Stimulated activated CD8-positive, alpha-beta memory T cell treated with anti-CD3 and anti-CD28 coated beads, Interleukin-7, amount 100 ng/mL, for 1 hour (primary cell): ENCODE measurements at regions not wholly inside any gene's neighbourhood (a gene's known extent, or its start where the extent isn't known, plus 50 kb on each side); places are given as distances from the start of the nearest gene placed in this dataset.

Experiments used
- DNase-seq, 2 donors: peaks; one replicate each; pipeline ENCODE4 v3.0.0-alpha.2; 2020; ENCODE audit warnings: low read depth in 2 of 2

- DNase-seq: no peak
Observed at GRCh38 chr16:89027281-89027680, 50.3 kb upstream of the CBFA2T3 start.

GRCh38 chr16:89031715-89032659, 55.0 kb upstream of the CBFA2T3 start:
- peak in 1 of 2 donors; percentile 24 for DNase-seq

DNA sequence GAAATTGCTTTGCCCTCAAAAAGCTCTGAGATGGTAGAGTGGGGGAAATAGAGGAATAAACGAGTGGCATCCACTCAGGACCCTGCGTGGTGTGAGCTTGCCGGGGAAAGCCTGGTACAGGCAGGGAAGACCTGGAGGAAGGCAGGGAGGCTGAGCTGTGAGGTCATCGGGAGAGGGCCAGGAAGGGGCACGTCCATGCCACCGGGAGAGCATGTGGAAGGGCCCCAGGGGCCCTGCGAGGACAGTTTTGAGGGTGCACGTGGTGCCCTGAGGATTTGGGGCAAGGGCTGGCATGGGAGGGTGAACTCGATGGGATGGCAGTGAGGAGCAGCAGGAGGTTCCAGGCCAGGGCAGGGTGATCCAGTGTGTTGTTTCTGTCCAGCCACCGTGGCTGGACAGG, 56.3 kb upstream of the CBFA2T3 start:
- no peak for DNase-seq

GRCh38 chr16:89033796-89034572, 57.0 kb upstream of the CBFA2T3 start:
- no peak for DNase-seq

GRCh38 chr16:89034573-89034961, 57.6 kb upstream of the CBFA2T3 start:
- DNase-seq: no peak

GRCh38 chr16:89034971-89035668, 58.1 kb upstream of the CBFA2T3 start:
- no peak for DNase-seq

DNA sequence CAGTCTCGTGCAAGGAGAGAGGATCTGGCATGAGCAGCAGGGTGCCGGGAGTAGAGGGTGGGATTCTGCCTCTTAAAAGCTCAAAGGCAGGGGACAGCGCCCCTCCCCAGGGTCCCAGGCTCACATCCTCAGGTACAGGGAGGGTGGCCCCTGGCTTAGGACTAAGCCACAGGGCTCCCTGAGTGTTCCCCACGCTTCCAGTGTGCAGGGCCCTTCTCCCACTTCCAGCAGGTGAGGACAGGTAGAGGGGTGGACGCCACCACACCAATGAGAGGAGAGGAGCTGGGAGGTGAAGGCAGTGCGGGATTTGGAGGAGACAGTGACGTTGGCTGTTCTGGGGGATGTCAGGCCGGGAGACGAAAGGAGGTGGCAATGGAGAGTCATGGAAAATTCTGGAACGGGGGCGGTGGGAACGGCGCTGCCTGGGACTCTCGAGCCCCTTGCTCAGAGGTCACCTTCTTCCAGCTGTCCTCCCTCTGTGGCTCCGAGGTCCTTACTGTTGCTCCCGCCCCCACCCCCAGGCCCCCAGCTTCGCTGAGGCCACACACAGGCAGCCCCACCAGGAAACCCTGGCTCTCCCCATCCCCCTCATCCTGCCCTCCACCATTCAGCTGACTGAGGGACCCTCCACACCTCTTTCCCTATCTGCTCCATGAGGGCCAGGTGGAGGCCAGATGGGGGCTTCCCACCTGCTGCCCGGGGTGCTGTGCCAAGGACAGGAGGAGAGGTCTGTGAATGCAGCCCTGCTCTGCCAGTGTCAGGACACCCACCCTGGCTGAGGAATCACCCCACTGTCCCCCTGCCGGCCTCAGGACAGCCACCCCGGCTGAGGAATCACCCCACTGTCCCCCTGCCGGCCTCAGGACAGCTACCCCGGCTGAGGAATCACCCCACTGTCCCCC, 57.7 kb upstream of the ACSF3 start:
- DNase-seq: no peak

- no peak for DNase-seq
Observed at GRCh38 chr16:89036776-89037175, 56.9 kb upstream of the ACSF3 start.

GRCh38 chr16:89037261-89038152, 56.1 kb upstream of the ACSF3 start:
- DNase-seq: no peak

GRCh38 chr16:89038221-89038721, 55.4 kb upstream of the ACSF3 start:
- no peak for DNase-seq

GRCh38 chr16:89038811-89039735, 54.6 kb upstream of the ACSF3 start:
- DNase-seq: no peak

- no peak for DNase-seq
Observed at GRCh38 chr16:89039756-89040155, 53.9 kb upstream of the ACSF3 start.

GRCh38 chr16:89040391-89040790, 53.3 kb upstream of the ACSF3 start:
- DNase-seq: no peak

DNA sequence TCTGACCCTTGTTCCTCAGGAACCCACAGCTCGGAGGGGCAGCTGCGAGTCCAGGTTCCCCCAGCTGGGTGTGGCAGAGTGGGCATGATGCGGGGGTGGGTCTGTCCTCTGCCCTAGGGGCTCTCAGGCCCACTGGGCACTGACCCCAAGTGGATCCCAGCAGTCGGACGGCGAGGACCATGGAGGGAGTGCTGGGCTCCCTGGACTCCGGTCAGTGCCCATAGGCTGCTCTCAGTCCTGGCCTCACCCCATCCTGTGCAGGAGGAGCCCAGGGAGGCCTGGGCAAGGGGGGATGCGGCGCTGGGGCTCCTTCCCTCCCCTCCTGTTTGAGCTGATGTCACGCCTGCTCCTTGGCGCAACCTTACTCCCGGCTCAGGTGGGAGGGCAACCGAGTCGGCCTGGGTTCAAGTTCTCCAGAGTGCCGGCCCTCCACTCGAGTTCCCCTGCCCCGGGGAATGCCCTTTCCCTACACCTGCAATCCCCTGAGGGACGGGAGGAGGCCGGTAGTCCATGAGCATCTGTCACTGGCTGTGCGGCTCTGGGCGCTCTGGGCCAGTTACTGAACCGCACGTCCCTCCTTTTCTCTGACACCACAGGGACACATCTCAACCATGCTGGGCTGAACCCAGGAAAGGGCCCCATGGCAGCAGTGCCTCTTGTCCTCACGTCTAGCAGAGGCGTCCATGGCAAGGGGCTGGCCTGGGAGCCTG, 52.6 kb upstream of the ACSF3 start:
- no peak for DNase-seq

DNA sequence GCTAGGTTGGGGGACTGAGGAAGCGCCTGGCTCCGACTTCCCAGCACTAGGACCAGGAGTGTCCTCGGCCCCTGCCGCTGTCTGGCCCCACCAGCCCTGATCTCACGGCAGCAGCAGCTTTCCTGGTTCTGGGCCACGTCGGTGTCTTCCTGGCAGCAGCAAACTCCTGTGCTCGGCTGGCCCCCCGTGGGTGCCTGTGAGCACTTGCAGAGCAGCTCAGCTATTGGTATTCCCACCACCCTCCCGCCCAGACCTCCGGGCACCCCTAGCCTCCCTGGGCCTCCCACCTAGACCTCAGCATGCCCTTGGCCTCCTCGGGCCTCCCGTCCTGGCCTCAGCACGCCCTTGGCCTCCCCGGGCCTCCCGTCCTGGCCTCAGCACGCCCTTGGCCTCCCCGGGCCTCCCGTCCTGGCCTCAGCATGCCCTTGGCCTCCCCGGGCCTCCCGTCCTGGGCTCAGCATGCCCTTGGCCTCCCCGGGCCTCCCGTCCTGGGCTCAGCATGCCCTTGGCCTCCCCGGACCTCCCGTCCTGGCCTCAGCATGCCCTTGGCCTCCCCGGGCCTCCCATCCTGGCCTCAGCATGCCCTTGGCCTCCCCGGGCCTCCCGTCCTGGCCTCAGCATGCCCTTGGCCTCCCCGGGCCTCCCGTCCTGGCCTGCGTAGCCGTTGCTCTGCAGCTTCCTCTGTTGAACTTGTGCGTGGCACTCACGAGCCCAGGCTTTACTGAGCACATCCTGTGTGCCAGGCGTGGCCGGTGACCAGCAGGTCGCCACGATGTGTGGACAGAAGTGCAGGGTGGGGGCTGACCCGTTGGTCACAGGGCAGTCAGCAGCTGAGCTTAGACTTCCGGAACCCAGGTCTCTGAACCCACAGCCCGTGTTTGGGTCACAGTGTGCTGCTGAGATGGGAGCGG, 51.8 kb upstream of the ACSF3 start:
- no peak for DNase-seq

DNA sequence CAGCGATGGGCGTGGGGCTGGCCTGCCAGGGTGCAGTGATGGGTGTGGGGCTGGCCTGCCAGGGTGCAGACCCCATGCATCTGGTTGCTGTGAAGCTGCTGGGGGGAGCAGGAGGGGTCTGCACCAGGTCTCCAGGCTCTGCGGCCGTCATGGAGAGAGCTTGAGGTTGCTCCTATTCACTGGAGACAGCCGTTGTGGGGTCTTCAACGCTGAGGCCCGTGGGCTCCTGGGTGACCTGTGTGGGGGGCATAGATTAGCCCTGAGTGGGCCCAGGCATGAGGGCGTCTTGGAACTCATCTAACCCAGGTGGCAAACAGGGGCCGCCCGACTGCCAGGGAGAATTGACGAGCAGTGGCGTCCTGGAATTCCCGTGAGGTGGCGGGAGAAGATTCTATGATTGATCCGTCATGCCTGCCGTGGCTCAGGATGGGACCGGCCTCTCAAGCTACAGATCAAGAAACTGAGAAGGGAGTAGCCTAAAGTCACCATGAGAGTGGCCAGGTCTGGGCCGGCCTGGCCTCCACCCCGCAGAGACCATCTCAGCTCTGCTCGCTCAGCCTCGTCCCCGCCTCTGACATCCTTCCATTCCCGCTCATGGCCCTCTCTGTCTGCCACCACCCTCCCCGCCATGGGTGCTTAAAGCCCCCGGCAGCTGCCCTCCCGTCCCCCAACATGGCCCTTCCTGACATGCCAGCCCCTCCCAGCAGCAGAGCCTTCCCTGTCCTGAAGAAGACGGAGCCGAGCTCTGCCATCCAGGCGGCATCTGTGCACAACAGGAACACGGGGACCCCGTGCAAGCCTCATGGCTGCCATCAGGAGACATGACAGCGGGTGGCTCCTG, 50.7 kb upstream of the ACSF3 start:
- no peak for DNase-seq
